ENCODE measurements at regions not wholly inside any gene's neighbourhood (a gene's known extent, or its start where the extent isn't known, plus 50 kb on each side); places are given as distances from the start of the nearest gene placed in this dataset.

GRCh38 chr5:155935723-155936122, 391.2 kb upstream of the SGCD start:
- no peak overlapping the region for H3K4ac ChIP-seq (replicated peaks; ENCODE audit: insufficient read length, low read depth, low read length)
- H3K4me1 ChIP-seq (replicated peaks in 1 of 4; ENCODE audit: control insufficient read depth in 3 of 4, insufficient read depth in 4 of 4, low read length in 3 of 4): no peaks in the 10 kb centered on the region
- no peak for FAIRE-seq
- H3K18ac ChIP-seq (ENCODE audit: extremely low read depth, low read length): no peak overlapping the region
- no peaks in the 10 kb centered on the region for H3K9me3 ChIP-seq (ENCODE audit: insufficient read depth in 2 of 2, low read depth in 1 of 2, low read length in 1 of 2)
- H2BK20ac ChIP-seq (ENCODE audit: low read length): no peak overlapping the region
- H3K56ac ChIP-seq (replicated peaks; ENCODE audit: insufficient read length, low read depth, low read length): no peak overlapping the region
- H3K79me2 ChIP-seq (ENCODE audit: control insufficient read depth in 1 of 2, insufficient read depth in 2 of 2, low read length in 2 of 2): no peaks in the 10 kb centered on the region
- CTCF ChIA-PET (ENCODE audit: partially characterized antibody): interaction anchor here (0.7 to 0.9 kb wide), 3 partner anchors 14 to 91 kb away, joined by 3 to 4 read pairs (median 3); no protein-coding TSS in a partner anchor
- no peaks in the 10 kb centered on the region for H4K20me1 ChIP-seq (replicated peaks in 1 of 2; ENCODE audit: control insufficient read depth in 1 of 2, insufficient read depth in 2 of 2, low read length in 2 of 2)
- no peaks in the 10 kb centered on the region for H3K79me1 ChIP-seq (ENCODE audit: low read depth, low read length)
- H4K5ac ChIP-seq (ENCODE audit: insufficient read length, low read depth, low read length): no peak overlapping the region
- H2BK5ac ChIP-seq (ENCODE audit: low read depth, low read length): no peak overlapping the region
- no peak overlapping the region for H3K23ac ChIP-seq (ENCODE audit: insufficient read length)
- H3K4me3 ChIP-seq (ENCODE audit: extremely low read depth in 1 of 4, insufficient read depth in 2 of 4, low read depth in 3 of 4, low read length in 4 of 4): no peak overlapping the region
- POLR2A ChIA-PET (ENCODE audit: partially characterized antibody): no interaction called here
- H2AFZ ChIP-seq (ENCODE audit: low read length): no peak overlapping the region
- H2BK120ac ChIP-seq (replicated peaks; ENCODE audit: low read depth, low read length): no peak overlapping the region
- H2BK15ac ChIP-seq (ENCODE audit: low read length): no peak overlapping the region
- no peak overlapping the region for H3K14ac ChIP-seq (ENCODE audit: insufficient read length)
- no peak overlapping the region for H4K8ac ChIP-seq (ENCODE audit: extremely low read depth, insufficient read depth, low read length)
- no peak overlapping the region for H2AK5ac ChIP-seq (ENCODE audit: low read depth, low read length)
- no peaks in the 10 kb centered on the region for H3K23me2 ChIP-seq (ENCODE audit: low read depth, low read length)
- DNase-seq (ENCODE audit: low read depth in 1 of 2, low spot score in 2 of 2): no peak
- no peak overlapping the region for H4K91ac ChIP-seq (replicated peaks; ENCODE audit: insufficient read length, low read length)
- H2BK12ac ChIP-seq (ENCODE audit: low read depth, low read length): no peak overlapping the region
- no peaks in the 10 kb centered on the region for H3K36me3 ChIP-seq (ENCODE audit: control insufficient read depth in 2 of 4, insufficient read depth in 4 of 4, low read length in 3 of 4)
- no peaks in the 10 kb centered on the region for H3K27me3 ChIP-seq (replicated peaks in 1 of 4; ENCODE audit: control insufficient read depth in 3 of 4, extremely low read depth in 1 of 4, insufficient read depth in 3 of 4, low read length in 3 of 4)
- no peak overlapping the region for H3K27ac ChIP-seq (ENCODE audit: low read depth, low read length)
- 82% methylated on average over 6 of the region's 6 CpGs; no CpG with 5 or more reads in 1 of the 2 experiments for WGBS, 2 experiments (ENCODE audit: extremely low coverage in 1 of 2, insufficient coverage in 1 of 2, insufficient read length in 1 of 2, insufficient replicate concordance in 2 of 2, low coverage in 1 of 2, low lambda C conversion rate in 2 of 2, missing lambda C conversion rate in 1 of 2)
- H3K4me2 ChIP-seq (ENCODE audit: insufficient read depth in 1 of 2, low read depth in 2 of 2, low read length in 2 of 2): no peak overlapping the region
- no peak overlapping the region for H3K9ac ChIP-seq (replicated peaks in 1 of 4; ENCODE audit: extremely low read depth in 1 of 4, low read depth in 3 of 4, low read length in 3 of 4)
- TF ChIP-seq EZH2 (IDR thresholded peaks at IDR 0.05; ENCODE audit: low read depth, low read length, severe bottlenecking) (no peak), SIX5 (IDR thresholded peaks at IDR 0.05; ENCODE audit: low read depth, low read length) (no peak), EP300 (IDR thresholded peaks at IDR 0.05; ENCODE audit: borderline replicate concordance in 1 of 2, low read depth in 2 of 2, low read length in 2 of 2) (no peak), RXRA (IDR thresholded peaks at IDR 0.05; ENCODE audit: insufficient read depth, low read depth, low read length) (no peak), TAF1 (IDR thresholded peaks at IDR 0.05; ENCODE audit: low read depth, low read length) (no peak), ASH2L (IDR thresholded peaks at IDR 0.05; ENCODE audit: low read length) (no peak), KDM5A (IDR thresholded peaks at IDR 0.05; ENCODE audit: low read length) (no peak), PHF8 (conservative IDR thresholded peaks at IDR 0.05; ENCODE audit: low read depth, low read length) (no peak), FOSL1 (IDR thresholded peaks at IDR 0.05; ENCODE audit: insufficient read depth, low read depth, low read length) (no peak), E2F6 (IDR thresholded peaks at IDR 0.05) (no peak), SUZ12 (IDR thresholded peaks at IDR 0.05; ENCODE audit: low read length) (no peak), POLR2AphosphoS5 (IDR thresholded peaks at IDR 0.05; ENCODE audit: low read depth, low read length) (no peak), CTBP2 (IDR thresholded peaks at IDR 0.05; ENCODE audit: borderline replicate concordance, insufficient read depth, insufficient read length, low read length) (no peak), RAD21 (IDR thresholded peaks at IDR 0.05 in 1 of 2, conservative IDR thresholded peaks at IDR 0.05 in 1 of 2; ENCODE audit: low read depth in 2 of 2, low read length in 2 of 2) (no peak)

Measured in H1 (cell line).